SK-N-SH (cell line): ENCODE measurements at regions not wholly inside any gene's neighbourhood (a gene's known extent, or its start where the extent isn't known, plus 50 kb on each side); places are given as distances from the start of the nearest gene placed in this dataset.

Experiments used
- CTCF ChIA-PET: fragments of 300-600, 350-600 bp; formaldehyde crosslinking; extraction: SDS; loops from one replicate; lab custom pipeline; 2021; lab: Yijun Ruan, JAX
- POLR2A ChIA-PET: fragments of 350-600 bp; sonication (Branson Sonifier 250); formaldehyde crosslinking; extraction: SDS; loops from one replicate; lab custom pipeline; 2020; ENCODE audit warnings: antibody characterized with exemption, inconsistent platforms; lab: Yijun Ruan, JAX
- DNase-seq: peaks from one replicate; pipeline ENCODE4 v3.0.0; 2012
- H2AFZ ChIP-seq: fragments of 200-600 bp; sonication (generic); 2 replicates; pipeline ENCODE4 v1.8.1; 2016; ENCODE audit warnings: antibody characterized with exemption, mild to moderate bottlenecking, low read depth
- H3F3A ChIP-seq: fragments of 200-600 bp; sonication (generic); replicated peaks from 2 replicates; pipeline ENCODE3; 2016; ENCODE audit warnings: antibody characterized with exemption, mild to moderate bottlenecking; ENCODE audit not compliant: insufficient read depth
- H3K27ac ChIP-seq, 2 experiments: fragments of 200-500 bp in 1 of 2; fragments of 200-600 bp in 1 of 2; sonication (Bioruptor generic) in 1 of 2; sonication (generic), shearing (Covaris generic) in 1 of 2; 2 replicates each; pipeline versions ENCODE4 v1.5.1 to v1.6.1; 2014 to 2016; ENCODE audit warnings: low read depth in 2 of 2, inconsistent platforms in 1 of 2, low read length in 1 of 2, mild to moderate bottlenecking in 1 of 2, mixed read lengths in 1 of 2
- H3K27me3 ChIP-seq: fragments of 200-600 bp; sonication (generic), shearing (Covaris generic); 2 replicates; pipeline ENCODE4 v1.6.1; 2016; ENCODE audit warnings: mixed run types; ENCODE audit not compliant: insufficient read depth
- H3K36me3 ChIP-seq, 2 experiments: fragments of 200-500 bp in 1 of 2; fragments of 200-600 bp in 1 of 2; sonication (Bioruptor generic) in 1 of 2; sonication (generic) in 1 of 2; replicated peaks in 1 of 2; 2 replicates each; pipeline versions ENCODE3 to v1.5.1; 2014 to 2016; ENCODE audit warnings: low read length in 1 of 2, mild to moderate bottlenecking in 1 of 2; ENCODE audit not compliant: insufficient read depth in 2 of 2, control insufficient read depth in 1 of 2
- H3K4me1 ChIP-seq, 2 experiments: fragments of 200-500 bp in 1 of 2; fragments of 200-600 bp in 1 of 2; sonication (Bioruptor generic) in 1 of 2; sonication (generic), shearing (Covaris generic) in 1 of 2; 2 replicates each; pipeline versions ENCODE4 v1.5.1 to v1.6.1; 2014 to 2016; ENCODE audit warnings: low read depth in 1 of 2, low read length in 1 of 2, mixed run types in 1 of 2; ENCODE audit not compliant: insufficient read depth in 2 of 2, control insufficient read depth in 1 of 2
- H3K4me2 ChIP-seq: fragments of 200-600 bp; sonication (generic), shearing (Covaris generic); 2 replicates; pipeline ENCODE4 v1.6.1; 2017; ENCODE audit warnings: mixed run types
- H3K4me3 ChIP-seq, 2 experiments: fragments of 200-500 bp in 1 of 2; fragments of 200-600 bp in 1 of 2; sonication (Bioruptor generic) in 1 of 2; sonication (generic), shearing (Covaris generic) in 1 of 2; 2 replicates each; pipeline versions ENCODE4 v1.5.1 to v1.8.1; 2014 to 2016; ENCODE audit warnings: low read depth in 2 of 2, inconsistent platforms in 1 of 2, low read length in 1 of 2, mild to moderate bottlenecking in 1 of 2, mixed read lengths in 1 of 2, moderate library complexity in 1 of 2
- H3K79me2 ChIP-seq: fragments of 200-600 bp; sonication (generic); 2 replicates; pipeline ENCODE4 v1.8.1; 2017; ENCODE audit warnings: mild to moderate bottlenecking; ENCODE audit not compliant: insufficient read depth
- H3K9ac ChIP-seq: fragments of 200-600 bp; sonication (generic); 2 replicates; pipeline ENCODE4 v1.6.1; 2017; ENCODE audit warnings: mixed run types
- H3K9me2 ChIP-seq: fragments of 200-600 bp; sonication (generic); 2 replicates; pipeline ENCODE4 v1.6.1; 2017; ENCODE audit warnings: mixed run types
- H3K9me3 ChIP-seq: fragments of 200-600 bp; sonication (generic); 2 replicates; pipeline ENCODE4 v1.6.1; 2017; ENCODE audit warnings: mixed run types, mild to moderate bottlenecking, moderate library complexity
- H4K20me1 ChIP-seq: fragments of 200-600 bp; sonication (generic); 2 replicates; pipeline ENCODE4 v1.6.1; 2017; ENCODE audit warnings: mild to moderate bottlenecking, mixed run types; ENCODE audit not compliant: insufficient read depth
- CTCF ChIP-seq: fragments of 200-600 bp; sonication (generic); IDR thresholded peaks from 2 replicates; pipeline ENCODE4 v1.6.1; 2017; ENCODE audit warnings: antibody characterized with exemption, mild to moderate bottlenecking, moderate library complexity
- ELF1 ChIP-seq: IDR thresholded peaks from 2 replicates; pipeline ENCODE4 v1.4.0; 2012
- EZH2phosphoT487 ChIP-seq: fragments of 200-600 bp; sonication (generic); IDR thresholded peaks from 2 replicates; pipeline ENCODE4 v1.6.1; 2017; ENCODE audit warnings: low read depth, mixed run types, mild to moderate bottlenecking, antibody characterized with exemption, moderate library complexity, borderline replicate concordance
- FOXJ3 ChIP-seq: sonication (generic); formaldehyde crosslinking; IDR thresholded peaks from 2 replicates; pipeline ENCODE4 v1.5.1; 2020; ENCODE audit warnings: mild to moderate bottlenecking, missing genetic modification reagents
- GABPA ChIP-seq: IDR thresholded peaks from 2 replicates; pipeline ENCODE4 v1.4.0; 2012; ENCODE audit warnings: low read depth, mild to moderate bottlenecking
- JUND ChIP-seq: IDR thresholded peaks from 2 replicates; pipeline ENCODE4 v1.4.0; 2012
- MEF2A ChIP-seq: IDR thresholded peaks from 2 replicates; pipeline ENCODE4 v1.4.0; 2012; ENCODE audit warnings: low read depth, borderline replicate concordance
- NRF1 ChIP-seq: IDR thresholded peaks from 2 replicates; pipeline ENCODE4 v1.6.1; 2012; ENCODE audit warnings: low read depth, mild to moderate bottlenecking, low read length
- PBX3 ChIP-seq: IDR thresholded peaks from 2 replicates; pipeline ENCODE4; 2012
- RAD21 ChIP-seq: IDR thresholded peaks from 2 replicates; pipeline ENCODE4 v1.6.1; 2012; ENCODE audit warnings: mild to moderate bottlenecking, low read length
- RCOR1 ChIP-seq: fragments of 150-350 bp; IDR thresholded peaks from 2 replicates; pipeline ENCODE4 v1.6.1; 2017; ENCODE audit warnings: antibody characterized with exemption, low read length
- RXRA ChIP-seq: IDR thresholded peaks from 2 replicates; pipeline ENCODE4 v1.4.0; 2012; ENCODE audit warnings: low read depth, mild to moderate bottlenecking, borderline replicate concordance
- SMC3 ChIP-seq: IDR thresholded peaks from 2 replicates; pipeline ENCODE4 v1.6.1; 2012; ENCODE audit warnings: low read depth, low read length, improper control_type of control experiment
- TAF1 ChIP-seq: IDR thresholded peaks from 2 replicates; pipeline ENCODE4 v1.6.1; 2012; ENCODE audit warnings: low read depth, mild to moderate bottlenecking, low read length, moderate library complexity, borderline replicate concordance
- TCF12 ChIP-seq: IDR thresholded peaks from 2 replicates; pipeline ENCODE4 v1.4.0; 2012
- YY1 ChIP-seq: IDR thresholded peaks from 2 replicates; pipeline ENCODE4 v1.4.0; 2012; ENCODE audit warnings: low read depth, mild to moderate bottlenecking
- WGBS: methylation state at CpG from one replicate; pipeline ENCODE4 v1.1.6; 2017; ENCODE audit warnings: low lambda C conversion rate; 5-methylcytosine and 5-hydroxymethylcytosine counted together

- no peaks in the 10 kb centered on the region for H4K20me1 ChIP-seq
- CTCF ChIA-PET = no interaction called here
- H3K4me2 ChIP-seq = no peak overlapping the region
- POLR2A ChIA-PET = no interaction called here
- H3K9ac ChIP-seq = no peak overlapping the region
- no peaks in the 10 kb centered on the region for H3K9me2 ChIP-seq
- WGBS = 69% methylated on average over 5 of the region's 5 CpGs
- no peaks in the 10 kb centered on the region for H3F3A ChIP-seq
- no peaks in the 10 kb centered on the region for H3K79me2 ChIP-seq
- no peaks in the 10 kb centered on the region for H3K36me3 ChIP-seq
- H3K4me1 ChIP-seq = no peaks in the 10 kb centered on the region
- no peak for TF ChIP-seq EZH2phosphoT487
- no peak for TF ChIP-seq YY1
- no peak for TF ChIP-seq GABPA
- no peak for TF ChIP-seq PBX3
- TF ChIP-seq RCOR1 = no peak
- no peak for TF ChIP-seq NRF1
- TF ChIP-seq MEF2A = no peak
- no peak for TF ChIP-seq RXRA
- TF ChIP-seq, all 33 proteins: peak for 0
- H3K27me3 ChIP-seq = no peaks in the 10 kb centered on the region
- H2AFZ ChIP-seq = no peak overlapping the region
- no peaks in the 10 kb centered on the region for H3K9me3 ChIP-seq
- no peak overlapping the region for H3K27ac ChIP-seq
- no peak for DNase-seq
- no peak overlapping the region for H3K4me3 ChIP-seq
These were observed 2275.5 kb downstream of the MAT2B start for GRCh38 chr5:165780901-165781300.

GRCh38 chr5:165781738-165782137, 2276.3 kb downstream of the MAT2B start:
- no peaks in the 10 kb centered on the region for H3K27me3 ChIP-seq
- ChIA-PET POLR2A (no interaction called here), CTCF (no interaction called here)
- no peak overlapping the region for H2AFZ ChIP-seq
- H3K4me3 ChIP-seq = no peak overlapping the region
- no peaks in the 10 kb centered on the region for H3K4me1 ChIP-seq
- no peak overlapping the region for H3K9ac ChIP-seq
- H3K27ac ChIP-seq = no peak overlapping the region
- H3K9me3 ChIP-seq = no peaks in the 10 kb centered on the region
- no peaks in the 10 kb centered on the region for H4K20me1 ChIP-seq
- no peak overlapping the region for H3K4me2 ChIP-seq
- DNase-seq = no peak
- WGBS = 50% methylated on average over 4 of the region's 4 CpGs
- no peak for TF ChIP-seq TCF12
- TF ChIP-seq RCOR1 = no peak
- no peak for TF ChIP-seq JUND
- no peak for TF ChIP-seq GABPA
- no peak for TF ChIP-seq SMC3
- no peak for TF ChIP-seq FOXJ3 (CRISPR knock-in tag)
- no peak for TF ChIP-seq TAF1
- no peak for TF ChIP-seq CTCF
- TF ChIP-seq ELF1 = no peak
- TF ChIP-seq RAD21 = no peak
- TF ChIP-seq YY1 = no peak
- no peaks in the 10 kb centered on the region for H3K9me2 ChIP-seq
- H3K36me3 ChIP-seq = no peaks in the 10 kb centered on the region
- H3F3A ChIP-seq = no peaks in the 10 kb centered on the region
- no peaks in the 10 kb centered on the region for H3K79me2 ChIP-seq
